Ishikawa (cell line): ENCODE measurements at regions not wholly inside any gene's neighbourhood (a gene's known extent, or its start where the extent isn't known, plus 50 kb on each side); places are given as distances from the start of the nearest gene placed in this dataset.

Source experiments
- CEBPB ChIP-seq: IDR thresholded peaks from 2 replicates; pipeline ENCODE4 v1.6.1; 2012
- CREB1 ChIP-seq: IDR thresholded peaks from 2 replicates; pipeline ENCODE4 v1.6.1; 2012; ENCODE audit warnings: low read depth
- EGR1 ChIP-seq: IDR thresholded peaks from 2 replicates; pipeline ENCODE4 v1.6.1; 2012
- EP300 ChIP-seq: IDR thresholded peaks from 2 replicates; pipeline ENCODE4 v1.6.1; 2012; ENCODE audit warnings: borderline replicate concordance
- FOXM1 ChIP-seq: IDR thresholded peaks from 2 replicates; pipeline ENCODE4 v1.6.1; 2012; ENCODE audit warnings: low read depth, borderline replicate concordance
- MAX ChIP-seq: IDR thresholded peaks from 2 replicates; pipeline ENCODE4 v1.6.1; 2012
- NFIC ChIP-seq: IDR thresholded peaks from 2 replicates; pipeline ENCODE4 v1.6.1; 2012
- RAD21 ChIP-seq: IDR thresholded peaks from 2 replicates; pipeline ENCODE4 v1.6.1; 2012; ENCODE audit warnings: low read depth
- REST ChIP-seq: IDR thresholded peaks from 2 replicates; pipeline ENCODE4 v1.6.1; 2012; ENCODE audit warnings: low read depth, mild to moderate bottlenecking
- TAF1 ChIP-seq: IDR thresholded peaks from 2 replicates; pipeline ENCODE4 v1.6.1; 2012; ENCODE audit warnings: low read depth, mild to moderate bottlenecking
- TCF12 ChIP-seq: IDR thresholded peaks from 2 replicates; pipeline ENCODE4 v1.6.1; 2012; ENCODE audit warnings: low read depth
- TEAD4 ChIP-seq: IDR thresholded peaks from 2 replicates; pipeline ENCODE4 v1.6.1; 2012
- USF1 ChIP-seq: IDR thresholded peaks from 2 replicates; pipeline ENCODE4 v1.6.1; 2012
- YY1 ChIP-seq: IDR thresholded peaks from 2 replicates; pipeline ENCODE4 v1.6.1; 2012; ENCODE audit warnings: low read depth
- ZBTB7A ChIP-seq: IDR thresholded peaks from 2 replicates; pipeline ENCODE4 v1.6.1; 2012; ENCODE audit warnings: low read depth

GRCh38 chr10:7501157-7501556 is 90.3 kb upstream of the SFMBT2 start:
- TF ChIP-seq EGR1 (no peak), FOXM1 (no peak), TCF12 (no peak), NFIC (no peak), REST (no peak), CREB1 (no peak), CEBPB (no peak), MAX (no peak), ZBTB7A (no peak), USF1 (no peak), TEAD4 (no peak)

GRCh38 chr10:7498111-7498510 is 87.3 kb upstream of the SFMBT2 start:
- TF ChIP-seq RAD21 (no peak), TAF1 (no peak), USF1 (no peak), MAX (no peak), EGR1 (no peak), REST (no peak), FOXM1 (no peak), TCF12 (no peak), CEBPB (no peak), TEAD4 (no peak), ZBTB7A (no peak), EP300 (no peak), CREB1 (no peak), YY1 (no peak), NFIC (no peak)

GRCh38 chr10:7493996-7494395 is 83.2 kb upstream of the SFMBT2 start:
- TF ChIP-seq TCF12: no peak
- TF ChIP-seq RAD21: no peak
- no peak for TF ChIP-seq MAX
- TF ChIP-seq YY1: no peak
- no peak for TF ChIP-seq CREB1
- TF ChIP-seq TEAD4: no peak
- TF ChIP-seq NFIC: no peak
- no peak for TF ChIP-seq REST
- TF ChIP-seq USF1: no peak
- TF ChIP-seq EGR1: no peak
- no peak for TF ChIP-seq CEBPB
- TF ChIP-seq ZBTB7A: no peak
- TF ChIP-seq EP300: no peak
- TF ChIP-seq FOXM1: no peak
- TF ChIP-seq TAF1: no peak

- no peak for TF ChIP-seq EP300
These were observed 81.8 kb upstream of the SFMBT2 start for GRCh38 chr10:7492660-7493046.
